Panc1 (cell line): ENCODE measurements at regions not wholly inside any gene's neighbourhood (a gene's known extent, or its start where the extent isn't known, plus 50 kb on each side); places are given as distances from the start of the nearest gene placed in this dataset.

Experiments used
- ATAC-seq: fragments of 200-7000 bp; cut with Tn5 transposase; 2 replicates; pipeline ENCODE4 v1.9.1; 2020; ENCODE audit warnings: mild to moderate bottlenecking, moderate library complexity
- BruUV-seq: library from RNA; stranded (reverse); fragments of 400-500 nt; replicated peaks from 2 replicates; lab custom pipeline; 2021; lab: Mats Ljungman, UMichigan
- CTCF ChIA-PET: fragments of 300-600 bp; sonication (Branson Sonifier 250); formaldehyde crosslinking; loops from one replicate; lab custom pipeline; 2022; ENCODE audit warnings: antibody characterized with exemption; lab: Charles Lee
- POLR2A ChIA-PET: fragments of 300-600 bp; sonication (Branson Sonifier 250); formaldehyde crosslinking; loops from one replicate; lab custom pipeline; 2022; ENCODE audit warnings: antibody characterized with exemption; lab: Charles Lee
- DNase-seq: peaks from one replicate; pipeline ENCODE4 v3.0.0-alpha.2; 2010; ENCODE audit warnings: low read depth, low spot score
- H3K27ac ChIP-seq: 2 replicates; pipeline ENCODE4 v1.5.1; 2011; ENCODE audit warnings: mild to moderate bottlenecking, low read length, inconsistent platforms
- H3K27me3 ChIP-seq: fragments of 200-500 bp; sonication (Bioruptor generic); 2 replicates; pipeline ENCODE4 v1.6.0; 2014; ENCODE audit warnings: low read length, inconsistent platforms; ENCODE audit not compliant: control insufficient read depth, insufficient read depth
- H3K36me3 ChIP-seq: fragments of 200-500 bp; sonication (Bioruptor generic); 2 replicates; pipeline ENCODE4 v1.5.1; 2014; ENCODE audit warnings: inconsistent platforms, mild to moderate bottlenecking, low read length, moderate library complexity; ENCODE audit not compliant: control insufficient read depth, insufficient read depth
- H3K4me1 ChIP-seq: 2 replicates; pipeline ENCODE4 v1.5.1; 2011; ENCODE audit warnings: inconsistent platforms, mild to moderate bottlenecking, low read length, moderate library complexity; ENCODE audit not compliant: control insufficient read depth, insufficient read depth
- H3K4me3 ChIP-seq, 2 experiments: 2 replicates each; pipeline ENCODE4 v1.5.1; 2011 to 2012; ENCODE audit warnings: low read depth in 2 of 2, low read length in 2 of 2, mild to moderate bottlenecking in 2 of 2, inconsistent platforms in 1 of 2, moderate library complexity in 1 of 2
- H3K9me3 ChIP-seq: fragments of 200-500 bp; sonication (Bioruptor generic); 2 replicates; pipeline ENCODE4 v1.5.1; 2014; ENCODE audit warnings: low read depth, mild to moderate bottlenecking, inconsistent platforms, low read length, moderate library complexity; ENCODE audit not compliant: control insufficient read depth, insufficient read depth
- CTCF ChIP-seq: fragments of 450-650 bp; IDR thresholded peaks from 2 replicates; pipeline ENCODE4 v1.5.1; 2017; ENCODE audit warnings: mild to moderate bottlenecking
- POLR2AphosphoS5 ChIP-seq: IDR thresholded peaks from 2 replicates; pipeline ENCODE4 v1.6.1; 2012; ENCODE audit warnings: mild to moderate bottlenecking, low read depth, low read length, moderate library complexity
- REST ChIP-seq, 2 experiments: IDR thresholded peaks; 2 replicates each; pipeline ENCODE4 v1.6.1; 2011 to 2012; ENCODE audit warnings: low read depth in 2 of 2, control low read depth in 1 of 2, low read length in 1 of 2, mild to moderate bottlenecking in 1 of 2, moderate library complexity in 1 of 2; ENCODE audit not compliant: insufficient read depth in 1 of 2
- SIN3A ChIP-seq: IDR thresholded peaks from 2 replicates; pipeline ENCODE4 v1.6.1; 2012; ENCODE audit warnings: low read depth, mild to moderate bottlenecking, low read length, moderate library complexity, borderline replicate concordance; ENCODE audit not compliant: insufficient read depth
- TCF7L2 ChIP-seq: IDR thresholded peaks from 2 replicates; pipeline ENCODE4 v1.6.1; 2011; ENCODE audit warnings: mild to moderate bottlenecking, low read depth, low read length, inconsistent platforms
- in situ Hi-C: cut with HindIII; loops from 2 replicates; pipeline ENCODE4 v1.10.0; 2016; ENCODE audit warnings: low sequenced_read_pairs, low pct_unique_long_range_greater_than_20kb
- intact Hi-C: fragments of 100-400 bp; cut with micrococcal nuclease; formaldehyde crosslinking; loops from one replicate; pipeline ENCODE4 v1.10.0; 2022; ENCODE audit not compliant: unreplicated experiment

DNA sequence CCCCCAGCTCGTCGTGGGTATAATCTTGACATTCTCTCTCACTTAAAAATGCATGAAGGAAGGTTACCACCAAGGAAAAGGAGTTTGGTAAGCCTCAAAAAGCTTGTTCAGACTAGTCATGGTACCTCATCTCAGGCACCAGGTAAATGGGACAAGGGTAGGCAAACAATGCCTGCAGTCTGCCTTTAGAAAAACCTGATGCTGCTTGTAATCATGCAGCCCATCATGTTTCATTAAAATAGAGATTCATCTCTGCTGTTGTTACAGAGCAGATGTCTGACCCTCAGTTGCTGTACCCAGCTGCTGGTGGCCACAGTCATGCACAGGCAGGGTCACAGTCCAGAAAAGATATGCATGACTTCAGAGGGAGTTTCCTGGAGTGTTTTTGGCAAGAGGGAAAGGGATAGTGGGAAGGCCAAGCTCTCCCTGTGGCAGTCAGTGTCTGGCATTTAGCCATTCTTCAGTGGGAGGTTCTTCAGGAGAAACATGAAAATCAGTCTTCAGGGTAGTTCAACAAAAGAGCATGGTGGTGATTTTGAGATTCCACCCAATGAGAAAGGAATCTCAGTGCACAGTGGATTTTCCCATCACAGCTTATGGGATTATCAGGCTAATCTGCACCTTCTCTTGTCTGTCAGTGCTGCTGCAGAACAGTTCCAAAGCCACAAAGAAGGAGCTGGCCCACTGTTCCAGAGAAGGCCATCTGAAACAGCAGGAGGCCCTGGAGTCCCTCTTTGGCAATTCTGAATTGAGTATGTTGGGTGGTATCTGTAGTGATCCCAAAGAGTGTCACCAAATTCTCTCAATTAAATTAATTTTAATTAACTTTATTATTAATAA lies 202.7 kb upstream of the FRMD6 start:
- H3K27ac ChIP-seq, result no peak overlapping the region
- intact Hi-C loops (no loop called here), in situ Hi-C loops (no loop called here)
- ChIA-PET POLR2A (no interaction called here), CTCF (no interaction called here)
- BruUV-seq, result no TSS peak
- peaks cover 1% of the 10 kb centered on the region; the same call in 1 of the 2 replicates for H3K4me1 ChIP-seq
- H3K9me3 ChIP-seq, result no peaks in the 10 kb centered on the region; the same call in 1 of the 2 replicates
- no peak overlapping the region for H3K4me3 ChIP-seq
- no peaks in the 10 kb centered on the region for H3K36me3 ChIP-seq
- DNase-seq (no peak), ATAC-seq (no peak)
- TF ChIP-seq REST (IDR thresholded peaks at IDR 0.05; ENCODE audit: insufficient read depth in 1 of 2, low read depth in 2 of 2, low read length in 1 of 2), result no peak
- TF ChIP-seq CTCF, result no peak
- no peak for TF ChIP-seq TCF7L2
- TF ChIP-seq SIN3A, result no peak
- no peak for TF ChIP-seq POLR2AphosphoS5
- no peaks in the 10 kb centered on the region for H3K27me3 ChIP-seq

DNA sequence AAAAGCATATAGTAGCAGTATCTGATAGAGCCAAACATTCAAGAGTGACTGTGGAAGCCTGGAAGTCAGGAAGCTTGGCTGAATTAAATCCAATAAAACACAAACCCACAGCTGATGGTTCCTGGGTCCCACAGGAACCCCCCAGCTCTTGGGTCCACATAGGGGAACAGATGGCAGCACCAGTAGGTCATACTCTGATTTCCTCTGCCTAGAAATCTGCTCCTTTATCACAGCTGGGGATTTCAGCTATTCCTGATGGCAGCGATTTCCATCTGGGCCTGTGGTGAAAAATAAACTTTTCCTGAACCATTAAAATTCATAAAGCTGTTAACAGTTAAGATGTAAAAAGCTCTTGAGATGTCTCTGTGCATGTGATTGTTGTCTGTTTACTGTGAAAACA lies 202.0 kb upstream of the FRMD6 start:
- no peak for TF ChIP-seq SIN3A
- no peak for TF ChIP-seq REST (IDR thresholded peaks at IDR 0.05; ENCODE audit: insufficient read depth in 1 of 2, low read depth in 2 of 2, low read length in 1 of 2)
- no peak for TF ChIP-seq TCF7L2
- no peak for TF ChIP-seq POLR2AphosphoS5
- TF ChIP-seq CTCF, result no peak
- intact Hi-C loops, result no loop called here
- H3K4me1 ChIP-seq, result peaks cover 4% of the 10 kb centered on the region; the same call in 1 of the 2 replicates
- BruUV-seq, result no TSS peak
- no peak for ATAC-seq
- no peaks in the 10 kb centered on the region for H3K36me3 ChIP-seq
- H3K27ac ChIP-seq, result no peak overlapping the region
- no peak overlapping the region for H3K4me3 ChIP-seq
- H3K9me3 ChIP-seq, result no peaks in the 10 kb centered on the region; the same call in 1 of the 2 replicates
- no peaks in the 10 kb centered on the region for H3K27me3 ChIP-seq
- CTCF ChIA-PET, result no interaction called here
- in situ Hi-C loops, result no loop called here
- no peak for DNase-seq
- POLR2A ChIA-PET, result no interaction called here
